SK-N-MC (cell line): ENCODE measurements at regions not wholly inside any gene's neighbourhood (a gene's known extent, or its start where the extent isn't known, plus 50 kb on each side); places are given as distances from the start of the nearest gene placed in this dataset.

Source experiments
- EZH2 ChIP-seq: fragments of 200-600 bp; sonication (generic); IDR thresholded peaks from one replicate; pipeline ENCODE4 v1.6.1; 2017; ENCODE audit warnings: antibody characterized with exemption
- POLR2AphosphoS5 ChIP-seq: IDR thresholded peaks from 2 replicates; pipeline ENCODE4 v1.6.1; 2012; ENCODE audit warnings: mild to moderate bottlenecking, low read depth, low read length, borderline replicate concordance

- no peak for TF ChIP-seq EZH2
- no peak for TF ChIP-seq POLR2AphosphoS5
Measured at GRCh38 chr5:53239301-53239990, 129.9 kb upstream of the MOCS2 start.
